ENCODE measurements at regions not wholly inside any gene's neighbourhood (a gene's known extent, or its start where the extent isn't known, plus 50 kb on each side); places are given as distances from the start of the nearest gene placed in this dataset.
"Not testable (repeated sequence)": the region's sequence is repeated elsewhere in the genome, so short reads cannot be mapped to it uniquely, and the experiment has no call there.

- no peak for DNase-seq (ENCODE audit: low spot score)
These were observed 379.0 kb upstream of the GOT2 start for GRCh38 chr16:59113004-59113670.

- DNase-seq (ENCODE audit: low spot score): no peak
These were observed 377.2 kb upstream of the GOT2 start for GRCh38 chr16:59111280-59111679.

- DNase-seq (ENCODE audit: low spot score): no peak
These were observed 374.3 kb upstream of the GOT2 start for GRCh38 chr16:59108374-59108773.

GRCh38 chr16:59096682-59097081 lies 362.6 kb upstream of the GOT2 start:
- DNase-seq (ENCODE audit: low spot score): not testable (repeated sequence)

GRCh38 chr16:59090541-59090940 lies 356.4 kb upstream of the GOT2 start:
- DNase-seq (ENCODE audit: low spot score): no peak

- DNase-seq (ENCODE audit: low spot score): no peak
These were observed 354.3 kb upstream of the GOT2 start for GRCh38 chr16:59088431-59088830.

- DNase-seq (ENCODE audit: low spot score): no peak
These were observed 353.5 kb upstream of the GOT2 start for GRCh38 chr16:59087641-59088040.

GRCh38 chr16:59067205-59067604 lies 333.1 kb upstream of the GOT2 start:
- no peak for DNase-seq (ENCODE audit: low spot score)

GRCh38 chr16:59060207-59060606 lies 326.1 kb upstream of the GOT2 start:
- DNase-seq (ENCODE audit: low spot score): no peak

- no peak for DNase-seq (ENCODE audit: low spot score)
These were observed 324.1 kb upstream of the GOT2 start for GRCh38 chr16:59058250-59058649.

- no peak for DNase-seq (ENCODE audit: low spot score)
These were observed 319.8 kb upstream of the GOT2 start for GRCh38 chr16:59053911-59054310.

GRCh38 chr16:59052231-59052630 lies 318.1 kb upstream of the GOT2 start:
- no peak for DNase-seq (ENCODE audit: low spot score)

- DNase-seq (ENCODE audit: low spot score): no peak
These were observed 314.8 kb upstream of the GOT2 start for GRCh38 chr16:59048876-59049275.

- peak; percentile 11 for DNase-seq (ENCODE audit: low spot score)
These were observed 313.0 kb upstream of the GOT2 start for GRCh38 chr16:59047114-59047513.

- no peak for DNase-seq (ENCODE audit: low spot score)
These were observed 312.2 kb upstream of the GOT2 start for GRCh38 chr16:59046335-59046734.

- DNase-seq (ENCODE audit: low spot score): no peak
These were observed 311.4 kb upstream of the GOT2 start for GRCh38 chr16:59045501-59045900.

GRCh38 chr16:59044616-59045015 lies 310.5 kb upstream of the GOT2 start:
- DNase-seq (ENCODE audit: low spot score): no peak

GRCh38 chr16:59042301-59042700 lies 308.2 kb upstream of the GOT2 start:
- no peak for DNase-seq (ENCODE audit: low spot score)

GRCh38 chr16:59039066-59039720 lies 305.1 kb upstream of the GOT2 start:
- DNase-seq (ENCODE audit: low spot score): no peak

- no peak for DNase-seq (ENCODE audit: low spot score)
These were observed 296.9 kb upstream of the GOT2 start for GRCh38 chr16:59030923-59031485.

- DNase-seq (ENCODE audit: low spot score): no peak
These were observed 287.6 kb upstream of the GOT2 start for GRCh38 chr16:59021751-59022150.

GRCh38 chr16:59013930-59014329 lies 279.8 kb upstream of the GOT2 start:
- DNase-seq (ENCODE audit: low spot score): no peak

GRCh38 chr16:58999762-59000161 lies 265.6 kb upstream of the GOT2 start:
- DNase-seq (ENCODE audit: low spot score): no peak

GRCh38 chr16:58992755-58993154 lies 258.6 kb upstream of the GOT2 start:
- DNase-seq (ENCODE audit: low spot score): not testable (repeated sequence)

All from iPS-NIHi11 (cell line).